RWPE1 (cell line): ENCODE measurements at regions not wholly inside any gene's neighbourhood (a gene's known extent, or its start where the extent isn't known, plus 50 kb on each side); places are given as distances from the start of the nearest gene placed in this dataset.

ENCODE experiments used
- CTCF ChIA-PET: fragments of 350-600 bp; sonication (Branson Sonifier 250); formaldehyde crosslinking; extraction: SDS; loops from one replicate; lab custom pipeline; 2021; lab: Yijun Ruan, JAX
- POLR2A ChIA-PET: fragments of 400-600 bp; formaldehyde crosslinking; extraction: SDS; loops from one replicate; lab custom pipeline; 2020; ENCODE audit warnings: antibody characterized with exemption; ENCODE audit not compliant: low non-redundant PET; lab: Yijun Ruan, JAX
- DNase-seq: peaks from one replicate; pipeline ENCODE4 v3.0.0; 2012; ENCODE audit warnings: low spot score
- H3K27ac ChIP-seq: fragments of 450-650 bp; 2 replicates; pipeline ENCODE4 v1.5.1; 2017
- TF ChIP-seq, protein P1 (sequence below): fragments of 450-650 bp; conservative IDR thresholded peaks from 2 replicates; pipeline ENCODE4 v1.5.1; 2017; ENCODE audit warnings: low read depth, mild to moderate bottlenecking

DNA sequence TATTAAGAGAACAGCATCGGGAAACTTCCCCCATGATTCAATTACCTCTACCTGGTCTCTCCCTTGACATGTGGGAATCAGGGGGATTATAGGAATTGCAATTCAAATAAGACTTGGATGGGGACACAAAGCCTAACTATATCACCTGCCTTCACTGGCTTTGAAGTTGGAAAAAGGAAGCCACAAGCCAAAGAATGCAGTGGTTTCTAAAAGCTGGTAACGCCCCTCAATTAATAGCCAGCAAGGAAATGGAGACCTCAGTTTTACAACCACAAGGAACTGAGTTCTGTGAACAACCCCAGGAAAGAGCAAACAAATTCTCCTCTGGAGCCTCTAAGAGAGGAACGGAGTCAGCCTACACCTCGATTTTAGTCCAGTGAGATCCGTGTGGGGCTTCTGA lies 244.1 kb downstream of the TFAP2A start:
- ChIA-PET CTCF (interaction anchor here (0.7 kb wide), 1 partner anchor 547 kb away, joined by 3 read pairs; no protein-coding TSS in a partner anchor), POLR2A (no interaction called here)
- DNase-seq: no peak
- H3K27ac ChIP-seq: no peak overlapping the region
- TF ChIP-seq, protein P1, sequence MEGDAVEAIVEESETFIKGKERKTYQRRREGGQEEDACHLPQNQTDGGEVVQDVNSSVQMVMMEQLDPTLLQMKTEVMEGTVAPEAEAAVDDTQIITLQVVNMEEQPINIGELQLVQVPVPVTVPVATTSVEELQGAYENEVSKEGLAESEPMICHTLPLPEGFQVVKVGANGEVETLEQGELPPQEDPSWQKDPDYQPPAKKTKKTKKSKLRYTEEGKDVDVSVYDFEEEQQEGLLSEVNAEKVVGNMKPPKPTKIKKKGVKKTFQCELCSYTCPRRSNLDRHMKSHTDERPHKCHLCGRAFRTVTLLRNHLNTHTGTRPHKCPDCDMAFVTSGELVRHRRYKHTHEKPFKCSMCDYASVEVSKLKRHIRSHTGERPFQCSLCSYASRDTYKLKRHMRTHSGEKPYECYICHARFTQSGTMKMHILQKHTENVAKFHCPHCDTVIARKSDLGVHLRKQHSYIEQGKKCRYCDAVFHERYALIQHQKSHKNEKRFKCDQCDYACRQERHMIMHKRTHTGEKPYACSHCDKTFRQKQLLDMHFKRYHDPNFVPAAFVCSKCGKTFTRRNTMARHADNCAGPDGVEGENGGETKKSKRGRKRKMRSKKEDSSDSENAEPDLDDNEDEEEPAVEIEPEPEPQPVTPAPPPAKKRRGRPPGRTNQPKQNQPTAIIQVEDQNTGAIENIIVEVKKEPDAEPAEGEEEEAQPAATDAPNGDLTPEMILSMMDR: no peak

GRCh38 chr6:10166031-10166430 lies 248.8 kb downstream of the TFAP2A start:
- ChIA-PET POLR2A (no interaction called here), CTCF (interaction anchor here (0.7 kb wide), 1 partner anchor 630 kb away, joined by 3 read pairs; no protein-coding TSS in a partner anchor)
- H3K27ac ChIP-seq: no peak overlapping the region
- DNase-seq: no peak
- TF ChIP-seq, protein P1: no peak

- peak overlapping the region; percentile 85 for H3K27ac ChIP-seq
- TF ChIP-seq, protein P1: no peak
- ChIA-PET CTCF (interaction anchor here (0.5 to 1.1 kb wide), 5 partner anchors 10 to 252 kb away, joined by 3 to 8 read pairs (median 3); partner anchors contain the start of gene TFAP2A), POLR2A (interaction anchor here (0.7 to 1.2 kb wide), 2 partner anchors 241 to 249 kb away, joined by 3 to 6 read pairs; no protein-coding TSS in a partner anchor)
- peak; percentile 85 for DNase-seq
Measured at GRCh38 chr6:10163203-10163962, 251.5 kb downstream of the TFAP2A start.

DNA sequence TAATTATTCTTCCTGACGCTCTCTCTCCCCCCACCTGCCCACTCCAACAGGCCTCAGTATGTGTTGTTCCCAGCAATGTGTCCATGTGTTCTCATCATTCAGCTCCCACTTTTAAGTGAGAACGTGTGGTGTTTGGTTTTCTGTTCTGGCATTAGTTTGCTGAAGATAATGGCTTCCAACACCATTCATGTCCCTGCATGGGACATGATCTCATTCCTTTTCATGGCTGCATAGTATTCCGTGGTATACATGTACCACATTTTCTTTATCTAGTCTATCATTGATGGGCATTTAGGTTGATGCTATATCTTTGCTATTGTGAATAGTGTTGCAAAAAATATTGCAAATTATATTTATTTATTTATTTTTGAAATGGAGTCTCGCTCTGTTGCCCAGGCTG lies 258.0 kb downstream of the TFAP2A start:
- ChIA-PET CTCF (no interaction called here), POLR2A (no interaction called here)
- H3K27ac ChIP-seq: no peak overlapping the region
- DNase-seq: no peak
- TF ChIP-seq, protein P1: no peak

DNA sequence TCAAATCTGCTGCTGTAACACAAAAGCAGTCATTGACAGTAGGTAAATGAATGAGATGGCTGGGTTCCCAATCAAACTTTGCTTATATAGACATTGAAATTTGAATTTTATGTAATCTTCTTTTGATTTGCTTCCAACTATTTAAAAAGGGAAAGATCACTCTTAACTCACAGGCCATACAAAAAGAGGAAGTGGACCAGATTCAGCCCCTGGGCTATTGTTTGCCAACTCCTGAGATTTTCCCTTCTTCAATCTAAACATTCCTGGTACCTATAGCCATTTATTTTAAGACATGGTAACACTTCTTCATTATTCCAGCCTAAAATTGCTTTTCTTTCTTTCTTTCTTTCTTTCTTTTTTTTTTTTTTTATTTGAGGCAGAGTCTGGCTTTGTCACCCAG lies 260.6 kb downstream of the TFAP2A start:
- TF ChIP-seq, protein P1: no peak
- POLR2A ChIA-PET: no interaction called here
- no peak overlapping the region for H3K27ac ChIP-seq
- CTCF ChIA-PET: no interaction called here
- DNase-seq: no peak

DNA sequence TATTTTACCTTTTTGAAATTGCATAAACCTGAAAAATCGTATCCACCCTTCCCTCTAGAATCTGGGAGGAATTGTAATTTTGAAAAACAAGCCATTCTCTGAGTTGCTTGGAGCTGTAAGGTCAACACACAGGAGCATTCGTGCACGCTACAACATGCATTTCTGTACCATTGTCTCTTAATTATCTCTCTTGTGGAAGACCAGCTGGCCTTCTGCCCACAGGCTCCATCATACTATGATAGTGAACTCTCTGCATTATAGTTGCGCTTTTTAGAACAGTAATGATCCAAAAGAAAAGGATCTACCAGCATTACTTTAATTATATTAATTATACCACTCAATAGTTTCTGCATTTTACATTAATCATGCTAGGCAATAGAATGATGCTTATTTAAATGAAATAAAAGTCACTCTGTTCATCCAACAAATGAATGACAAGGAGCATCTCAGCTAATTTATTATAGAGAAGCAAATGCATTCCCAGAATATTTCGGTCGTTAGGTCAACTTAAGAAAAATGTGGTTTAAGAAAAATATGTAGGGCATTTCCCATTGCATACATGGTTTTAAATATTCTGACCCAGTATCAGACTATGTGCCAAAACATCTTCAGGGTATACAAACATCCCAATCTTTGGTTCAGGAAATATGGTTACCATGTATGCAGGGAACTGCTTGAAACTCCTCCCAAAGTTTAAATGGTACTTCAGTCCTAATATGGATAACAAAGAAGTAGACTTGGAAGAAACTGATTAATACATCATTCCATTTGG lies 263.5 kb downstream of the TFAP2A start:
- DNase-seq: no peak
- POLR2A ChIA-PET: no interaction called here
- H3K27ac ChIP-seq: no peak overlapping the region
- TF ChIP-seq, protein P1: no peak
- CTCF ChIA-PET: no interaction called here
